ENCODE measurements at regions not wholly inside any gene's neighbourhood (a gene's known extent, or its start where the extent isn't known, plus 50 kb on each side); places are given as distances from the start of the nearest gene placed in this dataset.

GRCh38 chr6:25112322-25112773 lies 166.8 kb upstream of the CARMIL1 start (continued):
- TF ChIP-seq TAF7 (optimal IDR thresholded peaks at IDR 0.05; ENCODE audit: borderline replicate concordance, low read depth, low read length) (no peak), ATF2 (IDR thresholded peaks at IDR 0.05; ENCODE audit: low read length) (no peak)

Data from H1 (cell line).